PC-3 (cell line): ENCODE measurements at regions not wholly inside any gene's neighbourhood (a gene's known extent, or its start where the extent isn't known, plus 50 kb on each side); places are given as distances from the start of the nearest gene placed in this dataset.

Source experiments
- EZH2 ChIP-seq: fragments of 300-600 bp; sonication (generic); IDR thresholded peaks from one replicate; pipeline ENCODE4 v1.6.1; 2017; ENCODE audit warnings: antibody characterized with exemption, mild to moderate bottlenecking, low read length; ENCODE audit not compliant: unreplicated experiment
- EZH2phosphoT487 ChIP-seq: fragments of 300-600 bp; sonication (generic); IDR thresholded peaks from 2 replicates; pipeline ENCODE4 v1.6.1; 2018; ENCODE audit warnings: mild to moderate bottlenecking, antibody characterized with exemption, low read length, borderline replicate concordance

DNA sequence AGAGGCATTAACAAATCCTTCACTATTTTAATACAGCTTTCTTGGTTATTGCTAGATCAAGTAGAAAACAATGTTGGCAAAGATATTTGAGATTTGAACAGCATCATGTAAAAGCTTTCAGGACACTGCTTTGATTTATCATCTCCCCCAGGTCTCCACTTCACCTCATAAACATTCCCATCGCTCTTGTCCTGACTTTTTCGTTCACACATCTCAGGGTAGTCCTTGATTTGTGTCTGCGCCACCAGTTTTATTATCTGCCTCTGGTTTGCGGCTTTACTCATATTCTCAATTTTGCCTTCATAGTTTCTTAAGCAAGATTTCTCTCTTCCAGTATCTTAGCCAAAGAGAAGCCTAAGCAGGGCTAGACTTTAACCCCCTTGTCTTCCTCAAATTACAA, 63.5 kb upstream of the ROR1 start:
- TF ChIP-seq EZH2 (no peak), EZH2phosphoT487 (no peak)
